ENCODE measurements at regions not wholly inside any gene's neighbourhood (a gene's known extent, or its start where the extent isn't known, plus 50 kb on each side); places are given as distances from the start of the nearest gene placed in this dataset.
"Not testable (repeated sequence)": the region's sequence is repeated elsewhere in the genome, so short reads cannot be mapped to it uniquely, and the experiment has no call there.

GRCh38 chr7:155397758-155398714 is 59.9 kb upstream of the EN2 start:
- not testable (repeated sequence) for DNase-seq

GRCh38 chr7:155398944-155399343 is 59.0 kb upstream of the EN2 start:
- no peak for DNase-seq

GRCh38 chr7:155399577-155399976 is 58.4 kb upstream of the EN2 start:
- DNase-seq = no peak

GRCh38 chr7:155401231-155401630 is 56.7 kb upstream of the EN2 start:
- DNase-seq = no peak

- DNase-seq = no peak
These were observed 56.0 kb upstream of the EN2 start for GRCh38 chr7:155401884-155402283.

GRCh38 chr7:155402941-155403340 is 55.0 kb upstream of the EN2 start:
- DNase-seq = no peak

- no peak for DNase-seq
These were observed 53.0 kb upstream of the EN2 start for GRCh38 chr7:155404976-155405375.

- no peak for DNase-seq
These were observed 52.3 kb upstream of the EN2 start for GRCh38 chr7:155405399-155406318.

GRCh38 chr7:155407799-155408198 is 50.1 kb upstream of the EN2 start:
- DNase-seq = no peak
